T-helper 1 cell (primary cell): ENCODE measurements at regions not wholly inside any gene's neighbourhood (a gene's known extent, or its start where the extent isn't known, plus 50 kb on each side); places are given as distances from the start of the nearest gene placed in this dataset.
"Not testable (repeated sequence)": the region's sequence is repeated elsewhere in the genome, so short reads cannot be mapped to it uniquely, and the experiment has no call there.

Experiments
- DNase-seq, 5 donors: peaks; one replicate each; pipeline ENCODE4 v3.0.0-alpha.2; 2012 to 2020

DNA sequence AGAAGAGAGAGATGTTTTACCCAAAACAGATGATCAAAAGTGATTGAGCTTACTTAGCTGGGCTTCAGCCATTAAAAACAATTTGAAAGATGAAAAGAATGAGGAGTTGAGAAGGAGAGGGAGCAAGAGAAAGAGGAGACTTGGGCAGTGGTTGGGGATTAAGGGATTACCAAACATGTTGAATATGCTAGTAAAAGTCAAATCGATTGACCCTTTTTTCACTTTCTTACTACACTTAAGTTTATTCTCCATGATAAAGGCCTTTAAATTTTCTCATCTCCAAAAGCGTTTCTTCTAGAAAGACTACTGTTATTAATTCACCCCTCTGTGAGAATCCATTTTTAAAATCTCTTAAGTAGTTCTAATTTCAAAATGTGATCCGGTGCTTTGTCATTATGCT is 1254.0 kb upstream of the PHF14 start:
- no peak for DNase-seq

DNA sequence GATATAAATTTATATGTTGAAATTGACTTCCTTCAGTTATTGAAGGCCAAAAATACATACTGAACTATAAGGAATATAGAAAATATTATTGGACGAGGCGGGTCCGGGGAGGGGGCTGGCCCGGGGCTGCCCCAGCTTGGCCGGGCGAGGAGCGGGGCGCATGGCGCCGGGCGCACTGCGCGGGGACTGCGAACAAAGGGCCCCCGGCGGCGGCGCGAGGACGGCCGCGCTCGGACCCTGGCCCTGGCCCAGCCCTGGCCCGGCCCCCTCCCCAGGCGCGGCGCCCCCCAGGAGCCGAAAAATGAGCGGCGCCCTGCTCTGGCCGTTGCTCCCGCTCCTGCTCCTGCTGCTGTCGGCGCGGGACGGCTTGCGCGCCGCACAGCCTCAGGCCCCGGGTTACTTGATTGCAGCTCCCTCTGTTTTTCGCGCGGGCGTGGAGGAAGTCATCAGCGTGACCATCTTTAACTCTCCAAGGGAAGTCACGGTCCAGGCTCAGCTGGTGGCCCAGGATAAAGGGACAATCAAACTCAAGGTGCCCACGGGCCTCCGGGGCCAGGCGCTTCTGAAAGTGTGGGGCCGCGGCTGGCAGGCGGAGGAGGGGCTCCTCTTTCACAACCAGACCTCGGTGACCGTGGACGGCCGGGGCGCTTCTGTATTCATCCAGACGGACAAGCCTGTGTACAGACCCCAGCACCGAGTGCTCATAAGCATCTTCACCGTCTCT is 1247.6 kb upstream of the PHF14 start:
- DNase-seq, result not testable (repeated sequence)

DNA sequence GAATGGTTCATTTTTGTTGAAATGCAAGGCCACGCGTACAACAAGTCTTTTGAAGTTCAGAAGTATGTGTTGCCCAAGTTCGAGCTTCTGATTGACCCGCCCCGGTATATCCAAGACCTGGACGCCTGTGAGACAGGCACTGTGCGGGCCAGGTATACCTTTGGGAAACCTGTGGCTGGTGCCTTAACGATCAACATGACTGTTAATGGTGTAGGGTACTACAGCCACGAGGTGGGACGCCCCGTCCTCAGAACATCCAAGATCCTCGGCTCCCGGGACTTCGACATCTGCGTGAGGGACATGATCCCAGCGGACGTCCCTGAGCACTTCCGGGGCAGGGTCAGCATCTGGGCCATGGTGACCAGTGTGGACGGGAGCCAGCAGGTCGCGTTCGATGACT is 1246.9 kb upstream of the PHF14 start:
- not testable (repeated sequence) for DNase-seq

DNA sequence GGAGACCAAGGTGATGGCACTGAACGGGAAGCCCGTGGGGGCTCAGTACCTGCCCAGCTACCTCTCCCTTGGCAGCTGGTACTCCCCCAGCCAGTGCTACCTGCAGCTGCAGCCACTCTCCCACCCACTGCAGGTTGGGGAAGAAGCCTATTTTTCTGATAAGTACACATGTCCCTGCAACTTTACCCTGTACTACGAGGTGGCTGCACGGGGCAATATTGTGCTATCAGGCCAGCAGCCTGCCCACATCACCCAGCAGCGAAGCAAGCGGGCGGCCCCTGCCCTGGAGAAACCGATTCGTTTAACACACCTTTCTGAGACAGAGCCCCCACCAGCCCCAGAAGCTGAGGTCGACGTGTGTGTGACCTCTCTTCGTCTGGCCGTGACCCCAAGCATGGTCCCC is 1246.2 kb upstream of the PHF14 start:
- not testable (repeated sequence) for DNase-seq

DNA sequence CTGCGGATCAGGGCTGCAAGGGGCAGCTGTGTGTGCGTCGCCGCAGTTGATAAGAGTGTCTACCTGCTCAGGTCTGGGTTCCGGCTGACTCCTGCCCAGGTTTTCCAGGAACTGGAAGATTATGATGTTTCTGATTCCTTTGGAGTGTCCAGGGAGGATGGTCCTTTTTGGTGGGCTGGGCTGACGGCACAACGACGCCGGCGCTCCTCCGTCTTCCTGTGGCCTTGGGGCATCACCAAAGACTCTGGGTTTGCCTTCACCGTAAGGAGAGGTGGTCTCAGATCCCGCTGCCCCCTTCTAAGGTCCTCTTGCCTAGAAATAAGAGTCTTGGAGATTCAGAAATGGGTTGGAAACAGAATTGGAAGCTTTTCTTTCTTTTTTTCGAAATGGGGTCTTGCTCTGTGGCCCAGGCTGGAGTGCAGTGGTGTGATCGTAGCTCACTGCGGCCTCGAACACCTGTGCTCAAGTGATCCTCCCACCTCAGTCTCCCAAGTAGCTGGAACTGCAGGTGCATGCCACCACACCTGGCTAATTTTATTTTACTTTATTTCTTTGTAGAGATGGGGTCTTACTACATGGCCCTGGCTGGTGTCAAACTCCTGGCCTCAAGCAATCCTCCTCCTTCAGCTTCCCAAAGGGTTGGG is 1245.5 kb upstream of the PHF14 start:
- DNase-seq, result not testable (repeated sequence)

DNA sequence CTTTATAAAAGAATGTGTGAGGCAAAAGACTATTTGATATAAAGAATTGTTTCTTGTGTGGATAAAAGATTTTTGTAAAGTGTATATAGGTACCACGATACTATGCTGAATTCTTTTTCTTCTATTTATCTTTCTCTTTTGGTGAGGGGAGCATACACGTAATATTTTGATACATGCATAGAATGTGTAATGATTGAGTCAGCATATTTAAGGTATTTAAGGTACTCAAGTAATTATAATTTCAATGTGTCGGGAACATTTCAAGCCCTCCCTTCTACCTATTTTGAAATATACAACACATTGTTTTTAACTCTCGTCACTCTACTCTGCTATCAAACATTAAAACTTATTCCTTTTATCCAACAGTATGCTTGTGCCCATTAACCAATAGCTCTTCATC is 1221.6 kb upstream of the PHF14 start:
- DNase-seq, result no peak

DNA sequence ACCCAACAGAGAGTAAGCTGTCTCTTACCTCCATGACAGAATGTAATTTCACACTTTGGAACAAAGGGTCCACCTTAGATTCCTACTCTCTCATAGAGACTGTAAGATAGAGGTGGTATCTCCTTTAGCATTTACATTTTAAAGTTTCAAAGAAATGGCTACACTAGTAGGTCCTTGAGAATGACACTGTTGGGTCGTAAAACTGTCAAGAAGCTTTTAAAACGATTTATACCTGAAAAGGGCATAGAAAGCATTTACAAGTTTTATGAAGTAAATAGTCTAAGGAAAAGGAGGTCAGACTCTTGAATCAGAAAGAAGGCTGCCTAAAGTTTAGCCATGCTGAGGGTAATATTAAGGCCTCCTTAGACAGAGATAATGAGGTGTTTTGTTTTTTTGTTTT is 1212.4 kb upstream of the PHF14 start:
- no peak for DNase-seq

DNA sequence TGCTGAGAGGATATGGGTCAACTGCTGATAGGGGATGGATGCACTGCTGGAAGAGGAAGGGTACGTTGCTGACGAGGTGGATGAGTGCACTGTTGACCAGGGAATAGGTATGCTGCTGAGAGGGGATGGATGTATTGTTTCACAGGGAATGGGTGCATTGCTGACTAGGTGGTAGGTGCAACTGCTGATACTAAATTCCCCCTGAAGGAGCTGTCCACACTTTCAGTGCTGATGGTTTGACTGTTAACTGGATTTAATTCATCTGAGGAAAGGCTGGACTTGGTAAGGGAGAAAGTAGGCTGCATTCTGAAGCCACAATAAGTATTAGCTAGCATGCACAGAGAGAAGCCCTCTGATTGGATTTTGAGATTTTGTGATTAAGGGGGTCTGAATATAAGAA is 1196.8 kb upstream of the PHF14 start:
- DNase-seq, result no peak

DNA sequence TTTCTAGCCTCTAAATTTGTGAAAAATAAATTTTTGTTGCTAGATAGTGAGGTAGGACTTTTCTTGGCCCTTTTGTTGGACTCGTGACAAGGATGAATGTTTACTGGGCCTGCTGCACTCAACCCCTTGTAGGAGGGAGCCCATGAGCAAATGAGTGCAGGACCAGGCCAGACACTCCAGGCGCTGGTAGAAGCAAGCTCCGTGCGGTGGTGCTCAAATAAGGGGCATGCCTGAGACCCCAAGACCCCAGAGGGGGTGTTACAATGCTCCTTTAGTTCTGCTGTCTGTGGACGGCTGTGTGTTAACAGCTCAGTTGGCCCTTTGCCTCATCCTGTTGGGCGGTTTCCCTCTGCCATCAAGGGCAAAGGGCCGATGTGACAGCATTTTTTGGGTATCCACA is 1195.3 kb upstream of the PHF14 start:
- no peak for DNase-seq

DNA sequence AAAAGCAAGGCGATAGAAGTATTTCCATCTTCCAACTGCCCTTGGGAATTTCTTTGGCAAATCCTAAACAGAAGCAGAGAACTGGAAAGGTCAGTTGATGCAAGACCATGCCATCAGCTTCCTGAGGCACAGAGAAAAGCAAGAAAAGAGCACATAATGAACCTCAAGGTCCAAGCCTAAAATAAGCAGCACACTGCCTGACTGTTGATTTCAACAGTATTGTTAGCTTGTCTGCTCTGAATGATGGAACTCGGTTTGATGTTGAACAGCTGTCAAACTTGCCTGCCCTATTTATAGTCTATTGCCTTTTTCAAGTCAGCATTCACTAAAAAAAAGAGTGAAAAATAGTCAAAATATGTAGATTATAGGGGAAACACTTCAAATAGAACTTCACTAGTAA is 1192.0 kb upstream of the PHF14 start:
- no peak for DNase-seq

DNA sequence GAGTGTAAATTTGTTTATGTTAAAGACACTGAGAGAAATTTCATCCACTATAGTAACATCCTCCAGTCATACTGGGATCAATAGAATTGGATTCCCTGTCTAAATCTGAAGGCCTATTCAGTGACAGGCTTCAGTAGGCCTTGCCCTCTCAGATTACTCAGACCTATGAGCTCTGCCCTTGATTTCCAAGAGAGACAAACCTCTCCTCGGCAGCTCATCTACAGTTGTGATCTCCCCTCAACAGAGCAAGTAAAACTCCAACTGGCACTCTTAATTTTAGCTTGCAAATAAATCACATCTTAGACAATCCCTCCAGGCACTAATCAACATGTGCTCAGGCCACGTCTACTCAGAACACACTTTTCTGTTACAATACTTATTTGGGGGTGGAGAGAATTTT is 1191.4 kb upstream of the PHF14 start:
- DNase-seq, result no peak

DNA sequence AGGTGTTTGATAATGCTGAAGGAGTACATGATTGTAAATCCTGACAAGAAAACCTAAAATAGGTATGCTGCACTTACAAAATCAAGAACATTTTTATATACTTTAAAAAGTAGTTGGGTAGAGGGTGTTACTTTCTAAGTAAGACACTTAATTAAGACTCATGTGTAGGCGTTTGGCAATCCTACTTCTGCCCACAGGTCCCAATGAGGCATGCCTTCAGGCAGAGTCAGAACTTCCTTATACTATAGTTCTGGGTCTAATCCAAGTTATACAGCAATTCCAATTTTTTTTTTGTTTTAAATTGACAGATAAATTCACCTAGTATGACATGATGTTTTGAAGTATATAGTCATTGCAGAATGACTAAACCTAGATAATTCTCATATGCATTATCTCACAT is 1188.5 kb upstream of the PHF14 start:
- DNase-seq, result no peak

DNA sequence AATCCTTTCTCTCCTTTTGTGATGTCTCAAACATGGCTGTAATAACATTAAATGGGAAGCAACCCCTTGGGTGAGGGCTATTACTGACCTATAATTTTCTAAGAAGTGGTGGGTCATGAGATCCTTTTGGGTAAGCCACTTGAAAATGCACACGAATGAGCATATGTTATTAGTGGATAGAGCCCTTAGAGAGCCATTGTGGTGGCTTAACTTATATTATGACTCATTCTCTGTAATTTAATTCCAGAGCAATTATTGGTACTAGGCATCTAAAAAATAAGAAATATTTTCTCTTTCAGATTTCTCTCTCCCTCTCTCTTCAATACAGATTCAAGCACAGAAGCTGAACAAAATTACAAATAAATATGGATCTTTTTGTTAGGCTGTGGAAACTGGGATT is 1177.4 kb upstream of the PHF14 start:
- no peak for DNase-seq

DNA sequence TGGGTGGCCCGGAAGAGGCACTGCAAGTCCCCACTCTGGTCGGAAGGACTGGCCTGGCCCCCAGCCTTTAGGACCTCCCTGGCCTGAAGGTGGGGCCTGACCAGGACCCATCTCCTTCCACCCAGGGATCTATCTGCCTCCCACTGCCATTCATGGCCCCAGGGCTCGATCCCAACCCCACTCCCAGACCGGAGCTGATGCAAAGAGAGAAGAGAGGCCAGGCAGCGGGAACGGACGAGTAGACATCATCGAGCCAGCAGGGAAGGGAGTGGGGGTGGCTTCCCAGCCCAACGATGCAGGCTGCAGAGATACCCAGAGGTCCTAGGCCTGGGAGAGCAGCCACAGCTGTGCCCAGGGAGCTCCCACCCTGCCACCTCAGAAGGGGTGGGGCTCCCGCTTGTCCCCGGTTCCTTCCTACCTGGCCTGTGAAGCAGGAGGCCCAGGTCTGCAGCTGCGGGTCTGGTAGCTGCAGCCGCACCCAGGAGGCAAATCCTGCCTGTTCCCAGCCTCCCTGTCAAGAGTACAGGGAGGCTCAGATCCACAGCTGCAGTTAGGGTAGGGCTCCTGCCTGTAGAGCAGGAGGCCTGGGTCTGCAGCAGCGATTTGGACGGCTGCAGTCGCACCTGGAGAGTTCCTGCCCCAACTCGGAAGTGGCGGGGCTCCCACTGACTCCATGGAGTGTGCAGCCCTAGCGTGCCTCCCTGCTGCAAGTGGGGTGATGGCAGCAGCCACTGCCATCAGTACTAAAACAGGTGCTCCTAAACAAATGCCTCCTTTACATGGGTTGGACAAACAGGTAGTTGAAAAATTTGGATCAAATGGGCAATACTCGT is 1151.0 kb upstream of the PHF14 start:
- DNase-seq, result no peak

DNA sequence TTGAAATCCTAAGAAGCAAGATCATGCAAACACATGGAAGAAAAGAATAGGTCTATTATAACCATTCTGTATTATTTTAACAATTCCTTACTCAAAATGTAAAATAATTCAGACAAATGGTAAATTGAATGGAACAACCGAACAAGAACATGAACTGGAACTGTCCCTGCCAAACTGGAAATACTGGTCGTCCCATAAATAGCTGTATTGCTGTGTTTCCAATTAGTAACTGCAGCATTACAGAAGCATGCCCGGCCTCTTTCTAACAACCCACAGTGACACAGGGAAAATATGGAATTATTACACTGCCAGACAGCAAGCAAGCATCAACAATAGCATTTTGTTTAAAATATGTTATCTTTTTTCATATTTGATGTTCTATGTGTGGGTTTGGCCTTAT is 1138.5 kb upstream of the PHF14 start:
- no peak for DNase-seq

DNA sequence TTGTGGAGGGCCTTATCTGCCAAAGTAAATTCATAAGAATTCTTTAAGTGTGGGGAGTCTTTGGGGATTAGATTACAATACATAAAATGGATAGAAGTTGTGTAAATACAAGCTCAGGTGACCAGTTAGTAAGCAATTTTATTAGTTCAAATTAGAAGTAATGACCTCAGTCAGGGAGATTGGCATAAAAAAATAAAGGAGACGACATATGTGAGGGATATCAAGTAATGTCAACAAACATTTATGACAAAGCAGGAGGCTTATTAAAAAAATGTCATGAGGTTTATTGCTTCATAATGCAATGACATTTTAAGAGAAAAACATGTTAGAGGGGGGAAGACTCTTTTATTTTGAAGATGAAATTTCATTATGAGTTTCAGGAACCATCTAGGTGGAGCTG is 1137.0 kb upstream of the PHF14 start:
- DNase-seq, result no peak

DNA sequence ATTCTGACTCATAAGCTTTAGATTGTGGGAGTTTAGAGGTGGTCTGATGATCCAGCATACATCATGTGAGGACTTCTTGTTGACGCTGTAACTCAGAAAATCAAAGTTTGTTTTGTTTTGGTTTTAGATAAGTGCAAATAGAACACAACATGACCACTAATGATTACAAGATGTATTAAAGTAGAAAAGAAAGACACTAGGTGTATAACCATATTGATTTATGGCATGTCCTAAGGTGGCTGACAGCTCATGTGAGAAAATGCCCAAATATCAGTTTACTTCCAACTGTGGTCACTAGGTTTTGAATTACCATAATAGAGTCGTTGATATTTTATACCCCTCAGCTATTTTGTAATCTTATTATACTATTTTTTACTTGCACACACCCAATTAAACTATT is 1131.4 kb upstream of the PHF14 start:
- DNase-seq, result no peak

DNA sequence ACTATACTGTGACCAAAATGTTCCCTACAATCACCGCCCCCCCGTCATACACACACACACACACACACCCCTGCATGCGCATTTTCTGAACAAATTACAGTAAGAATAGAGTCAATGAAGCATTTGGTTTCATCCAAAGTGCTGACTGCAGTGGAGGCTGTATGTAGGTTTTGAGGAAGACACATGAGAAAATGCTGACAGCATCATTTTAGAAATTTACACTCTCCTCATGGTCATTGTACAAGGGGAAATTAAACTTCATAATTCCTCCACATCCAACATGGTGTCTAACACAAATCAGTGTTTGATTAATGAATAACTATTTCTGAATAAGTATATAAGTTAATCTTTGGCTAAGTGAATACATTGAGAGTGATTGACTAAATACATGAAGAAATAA is 1126.8 kb upstream of the PHF14 start:
- DNase-seq, result no peak

DNA sequence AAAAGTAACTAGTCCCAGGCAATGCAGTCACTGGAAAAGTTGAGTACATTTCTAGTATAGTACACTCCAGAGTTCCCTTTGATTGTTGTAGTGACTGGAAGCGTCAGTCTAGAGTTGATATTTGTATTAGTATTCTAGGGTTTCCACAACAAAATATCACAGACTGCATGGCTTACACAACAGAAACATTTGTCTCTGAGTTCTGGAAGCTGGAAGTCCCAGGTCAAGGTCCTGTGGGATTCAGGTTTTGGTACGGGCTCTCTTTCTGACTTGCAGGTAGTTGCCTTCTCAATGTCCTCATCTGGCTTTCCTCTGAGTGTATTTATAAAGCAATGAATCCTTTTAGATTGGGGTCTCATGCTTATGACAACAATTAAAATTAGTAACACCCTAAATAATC is 1119.1 kb upstream of the PHF14 start:
- no peak for DNase-seq

DNA sequence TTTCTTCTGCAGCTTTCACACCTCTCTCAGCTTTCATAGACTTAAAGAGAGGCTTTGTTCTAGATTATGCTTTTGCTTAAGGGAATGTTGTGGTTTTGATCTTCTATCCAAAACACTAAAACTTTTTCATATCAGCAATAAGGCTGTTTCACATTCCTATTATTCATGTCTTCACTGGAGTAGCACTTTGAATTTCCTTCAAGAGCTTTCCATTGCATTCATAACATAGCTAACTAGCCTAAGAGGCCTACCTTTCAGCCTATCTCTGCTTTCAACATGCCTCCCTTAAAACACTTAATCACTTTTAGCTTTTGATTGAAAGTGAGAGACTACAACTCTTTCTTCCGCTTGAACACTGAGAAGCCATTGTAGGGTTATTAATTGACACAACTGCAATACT is 1117.0 kb upstream of the PHF14 start:
- no peak for DNase-seq

DNA sequence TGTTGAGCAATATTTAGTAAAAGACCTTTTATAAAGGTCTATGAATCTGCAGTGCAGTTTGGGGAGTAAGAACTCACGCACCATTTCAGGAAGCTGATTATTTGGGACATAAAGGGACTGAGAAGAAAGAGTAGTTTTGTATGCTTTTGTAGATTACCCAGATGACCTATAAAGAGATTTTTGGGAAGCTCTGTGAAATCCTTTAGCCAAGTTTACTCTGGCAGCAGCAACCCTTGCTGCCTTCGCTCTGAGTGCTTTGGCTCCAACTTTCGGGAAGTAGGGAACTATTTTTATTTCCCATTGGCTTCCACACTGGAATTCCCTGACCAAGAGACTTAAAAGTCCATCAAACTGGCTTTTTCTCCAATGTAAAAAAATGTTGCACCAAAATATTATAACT is 1110.1 kb upstream of the PHF14 start:
- no peak for DNase-seq

DNA sequence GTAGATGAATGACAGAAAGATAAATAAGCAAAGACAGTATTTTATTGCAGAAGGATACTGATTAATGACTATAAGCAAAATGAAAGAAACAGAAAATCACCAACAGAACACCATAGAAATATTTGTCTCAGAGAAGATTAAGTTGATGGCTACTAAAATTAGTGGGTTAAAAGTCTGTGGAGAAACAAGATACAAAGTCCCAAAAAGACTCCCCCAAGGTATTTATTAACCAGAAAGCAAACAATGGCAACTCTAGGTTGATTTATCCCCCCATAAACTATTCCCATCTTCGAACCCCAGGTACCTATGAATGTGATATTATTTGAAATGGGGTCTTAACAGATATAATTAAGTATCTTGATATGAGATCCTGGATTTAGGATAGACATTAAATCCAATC is 1104.5 kb upstream of the PHF14 start:
- no peak for DNase-seq

DNA sequence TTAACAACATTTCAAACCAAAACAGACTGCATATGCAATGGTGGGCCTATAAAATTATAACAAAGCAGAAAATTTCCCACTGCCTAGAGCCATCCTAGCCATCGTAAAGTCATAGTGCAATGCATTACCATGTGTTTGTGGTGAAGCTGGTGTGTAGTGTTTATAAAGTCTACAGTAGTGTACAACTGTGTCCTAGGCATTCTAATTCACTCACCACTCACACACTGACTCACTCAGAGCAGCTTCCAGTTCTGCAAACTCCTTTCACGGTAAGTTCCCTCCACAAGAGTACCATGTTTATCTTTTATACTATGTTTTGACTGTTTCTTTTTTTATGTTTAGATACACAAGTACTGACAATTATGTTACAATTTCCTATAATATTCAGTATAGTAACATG is 1104.1 kb upstream of the PHF14 start:
- DNase-seq, result no peak

DNA sequence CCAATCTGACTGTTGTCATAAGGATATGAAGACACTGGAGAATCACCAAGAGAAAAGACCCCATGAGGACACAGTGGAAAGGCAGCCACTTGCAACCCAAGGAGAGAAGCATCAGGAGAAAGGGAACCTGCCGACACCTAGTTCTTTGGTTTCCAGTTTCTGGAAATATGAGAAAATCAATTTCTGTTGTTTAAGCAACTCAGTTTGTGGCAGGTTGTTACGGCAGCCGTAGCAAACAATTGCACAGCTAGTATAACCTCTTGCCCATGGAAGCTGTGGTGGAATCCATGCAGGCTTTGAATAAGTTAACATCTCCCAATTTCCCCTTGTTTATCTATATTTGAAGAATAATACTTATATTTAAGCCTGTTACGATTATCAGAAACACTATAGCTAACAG is 1103.0 kb upstream of the PHF14 start:
- DNase-seq, result no peak
